Stomach (tissue), 4 donors: ENCODE measurements at regions not wholly inside any gene's neighbourhood (a gene's known extent, or its start where the extent isn't known, plus 50 kb on each side); places are given as distances from the start of the nearest gene placed in this dataset.

ENCODE experiments used
- EP300 ChIP-seq: sonication (generic); formaldehyde crosslinking; IDR thresholded peaks from one replicate; pipeline ENCODE4 v1.6.1; 2017; ENCODE audit warnings: antibody characterized with exemption
- POLR2A ChIP-seq, 4 donors: fragments of 450-650 bp; IDR thresholded peaks; one replicate each; pipeline ENCODE4 v1.6.1; 2016; ENCODE audit warnings: antibody characterized with exemption in 4 of 4, control low read depth in 2 of 4, mild to moderate bottlenecking in 1 of 4, moderate library complexity in 1 of 4
- POLR2AphosphoS5 ChIP-seq, 3 donors: sonication (generic); formaldehyde crosslinking; IDR thresholded peaks; one replicate each; pipeline ENCODE4 v1.6.1; 2016; ENCODE audit warnings: antibody characterized with exemption in 3 of 3
- TF ChIP-seq, protein P1 (sequence below), 7 experiments: fragments of 450-650 bp in 4 of 7; fragments of 200-600 bp in 3 of 7; sonication (generic) in 3 of 7; IDR thresholded peaks; one replicate each; pipeline ENCODE4 v1.5.1; 2016 to 2019; ENCODE audit warnings: antibody characterized with exemption in 7 of 7, control low read depth in 2 of 7, mild to moderate bottlenecking in 1 of 7

DNA sequence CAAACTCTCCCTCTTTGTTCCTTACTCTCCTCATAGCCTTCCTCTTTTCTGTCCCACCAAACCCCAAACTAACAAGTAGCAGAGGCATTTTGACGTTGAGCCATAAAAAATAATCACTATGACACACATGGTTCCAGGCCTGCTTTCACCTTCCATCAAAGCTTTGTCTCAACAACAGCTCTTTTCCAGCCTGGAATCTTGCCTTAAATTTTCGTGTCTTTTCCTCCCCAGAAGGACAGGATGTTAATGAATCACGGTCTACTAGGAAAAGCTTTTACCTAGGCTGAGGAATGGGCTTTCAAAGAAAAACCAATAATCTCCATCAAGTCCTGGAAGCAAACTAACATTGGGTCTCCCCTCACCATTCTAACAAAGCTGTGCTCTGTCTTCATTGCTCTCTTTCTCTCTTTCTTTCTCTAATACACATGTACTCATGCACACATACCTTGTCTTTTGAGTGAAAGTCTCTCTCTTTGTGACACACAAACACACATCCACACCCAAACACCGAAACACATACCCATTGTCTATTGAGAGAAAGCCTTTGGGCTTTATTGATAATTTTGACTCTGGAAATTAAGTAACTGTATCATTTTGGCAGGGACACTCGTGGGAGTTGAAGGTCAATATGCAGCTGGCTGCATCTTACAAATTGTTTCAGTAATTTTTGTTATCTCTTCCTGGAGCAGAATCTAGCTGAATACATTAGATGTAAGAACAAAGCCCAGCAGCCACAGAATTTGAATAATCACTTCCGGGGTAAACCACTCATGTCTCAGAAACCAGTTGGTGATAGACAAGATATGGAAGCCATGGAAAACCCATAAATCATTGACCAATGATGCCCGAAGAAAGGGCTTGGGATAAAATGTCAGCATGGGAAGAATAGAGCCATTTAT is 107.4 kb upstream of the SLC4A7 start:
- TF ChIP-seq, protein P1, sequence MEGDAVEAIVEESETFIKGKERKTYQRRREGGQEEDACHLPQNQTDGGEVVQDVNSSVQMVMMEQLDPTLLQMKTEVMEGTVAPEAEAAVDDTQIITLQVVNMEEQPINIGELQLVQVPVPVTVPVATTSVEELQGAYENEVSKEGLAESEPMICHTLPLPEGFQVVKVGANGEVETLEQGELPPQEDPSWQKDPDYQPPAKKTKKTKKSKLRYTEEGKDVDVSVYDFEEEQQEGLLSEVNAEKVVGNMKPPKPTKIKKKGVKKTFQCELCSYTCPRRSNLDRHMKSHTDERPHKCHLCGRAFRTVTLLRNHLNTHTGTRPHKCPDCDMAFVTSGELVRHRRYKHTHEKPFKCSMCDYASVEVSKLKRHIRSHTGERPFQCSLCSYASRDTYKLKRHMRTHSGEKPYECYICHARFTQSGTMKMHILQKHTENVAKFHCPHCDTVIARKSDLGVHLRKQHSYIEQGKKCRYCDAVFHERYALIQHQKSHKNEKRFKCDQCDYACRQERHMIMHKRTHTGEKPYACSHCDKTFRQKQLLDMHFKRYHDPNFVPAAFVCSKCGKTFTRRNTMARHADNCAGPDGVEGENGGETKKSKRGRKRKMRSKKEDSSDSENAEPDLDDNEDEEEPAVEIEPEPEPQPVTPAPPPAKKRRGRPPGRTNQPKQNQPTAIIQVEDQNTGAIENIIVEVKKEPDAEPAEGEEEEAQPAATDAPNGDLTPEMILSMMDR (IDR thresholded peaks at IDR 0.05), result no peak
- TF ChIP-seq POLR2AphosphoS5 (IDR thresholded peaks at IDR 0.05) (no peak), POLR2A (IDR thresholded peaks at IDR 0.05) (no peak), EP300 (no peak)
